Ishikawa (cell line): ENCODE measurements at regions not wholly inside any gene's neighbourhood (a gene's known extent, or its start where the extent isn't known, plus 50 kb on each side); places are given as distances from the start of the nearest gene placed in this dataset.

ENCODE experiments used
- CEBPB ChIP-seq: IDR thresholded peaks from 2 replicates; pipeline ENCODE4 v1.6.1; 2012
- CREB1 ChIP-seq: IDR thresholded peaks from 2 replicates; pipeline ENCODE4 v1.6.1; 2012; ENCODE audit warnings: low read depth
- EGR1 ChIP-seq: IDR thresholded peaks from 2 replicates; pipeline ENCODE4 v1.6.1; 2012
- EP300 ChIP-seq: IDR thresholded peaks from 2 replicates; pipeline ENCODE4 v1.6.1; 2012; ENCODE audit warnings: borderline replicate concordance
- FOXM1 ChIP-seq: IDR thresholded peaks from 2 replicates; pipeline ENCODE4 v1.6.1; 2012; ENCODE audit warnings: low read depth, borderline replicate concordance
- NFIC ChIP-seq: IDR thresholded peaks from 2 replicates; pipeline ENCODE4 v1.6.1; 2012
- RAD21 ChIP-seq: IDR thresholded peaks from 2 replicates; pipeline ENCODE4 v1.6.1; 2012; ENCODE audit warnings: low read depth
- TAF1 ChIP-seq: IDR thresholded peaks from 2 replicates; pipeline ENCODE4 v1.6.1; 2012; ENCODE audit warnings: low read depth, mild to moderate bottlenecking
- TCF12 ChIP-seq: IDR thresholded peaks from 2 replicates; pipeline ENCODE4 v1.6.1; 2012; ENCODE audit warnings: low read depth
- TEAD4 ChIP-seq: IDR thresholded peaks from 2 replicates; pipeline ENCODE4 v1.6.1; 2012
- YY1 ChIP-seq: IDR thresholded peaks from 2 replicates; pipeline ENCODE4 v1.6.1; 2012; ENCODE audit warnings: low read depth
- ZBTB7A ChIP-seq: IDR thresholded peaks from 2 replicates; pipeline ENCODE4 v1.6.1; 2012; ENCODE audit warnings: low read depth
- TF ChIP-seq, protein P1 (sequence below): IDR thresholded peaks from 2 replicates; pipeline ENCODE4 v1.6.1; 2012
- TF ChIP-seq, protein P2 (sequence below): IDR thresholded peaks from 2 replicates; pipeline ENCODE4 v1.6.1; 2012
- TF ChIP-seq, protein P3 (sequence below): IDR thresholded peaks from 2 replicates; pipeline ENCODE4 v1.6.1; 2012; ENCODE audit warnings: low read depth, mild to moderate bottlenecking

DNA sequence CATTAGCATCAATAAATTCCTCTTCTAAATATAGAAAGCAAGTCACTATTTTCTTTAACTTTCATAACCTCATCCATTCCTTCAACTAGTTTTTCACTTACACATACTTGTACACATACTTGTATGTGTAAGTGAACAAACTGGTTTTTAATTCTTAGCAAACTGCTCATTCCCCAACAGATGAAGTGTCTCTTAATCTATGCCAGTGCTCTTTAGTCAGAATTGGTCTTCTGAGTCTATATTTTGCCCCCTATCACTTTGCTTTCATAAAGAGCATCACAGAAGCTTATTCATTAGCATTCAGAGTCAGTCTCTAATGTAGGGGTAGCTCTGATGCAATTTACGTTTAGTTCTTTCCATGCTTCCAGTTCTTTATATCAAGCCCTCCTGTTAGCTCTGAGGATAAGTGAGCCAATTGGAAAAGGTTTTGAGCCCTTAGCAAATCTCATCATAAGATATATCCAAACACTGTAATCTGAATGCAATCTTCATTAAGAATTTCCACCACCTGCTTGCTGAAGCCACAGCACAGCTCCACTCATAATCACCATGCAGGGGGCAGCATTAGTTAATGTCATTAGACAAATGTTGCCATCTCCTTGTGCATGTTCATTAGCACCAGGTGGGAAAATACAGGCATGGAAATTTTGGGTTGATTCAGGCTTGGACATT is 178.5 kb upstream of the SLC24A2 start:
- TF ChIP-seq CREB1 (no peak), ZBTB7A (no peak), NFIC (no peak), YY1 (no peak), CEBPB (no peak), FOXM1 (no peak), TAF1 (no peak), TEAD4 (no peak), EP300 (no peak), TCF12 (no peak), RAD21 (no peak), EGR1 (no peak)
- TF ChIP-seq, protein P1, sequence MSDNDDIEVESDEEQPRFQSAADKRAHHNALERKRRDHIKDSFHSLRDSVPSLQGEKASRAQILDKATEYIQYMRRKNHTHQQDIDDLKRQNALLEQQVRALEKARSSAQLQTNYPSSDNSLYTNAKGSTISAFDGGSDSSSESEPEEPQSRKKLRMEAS, result no peak
- TF ChIP-seq, protein P2, sequence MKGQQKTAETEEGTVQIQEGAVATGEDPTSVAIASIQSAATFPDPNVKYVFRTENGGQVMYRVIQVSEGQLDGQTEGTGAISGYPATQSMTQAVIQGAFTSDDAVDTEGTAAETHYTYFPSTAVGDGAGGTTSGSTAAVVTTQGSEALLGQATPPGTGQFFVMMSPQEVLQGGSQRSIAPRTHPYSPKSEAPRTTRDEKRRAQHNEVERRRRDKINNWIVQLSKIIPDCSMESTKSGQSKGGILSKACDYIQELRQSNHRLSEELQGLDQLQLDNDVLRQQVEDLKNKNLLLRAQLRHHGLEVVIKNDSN, result no peak
- TF ChIP-seq, protein P3, sequence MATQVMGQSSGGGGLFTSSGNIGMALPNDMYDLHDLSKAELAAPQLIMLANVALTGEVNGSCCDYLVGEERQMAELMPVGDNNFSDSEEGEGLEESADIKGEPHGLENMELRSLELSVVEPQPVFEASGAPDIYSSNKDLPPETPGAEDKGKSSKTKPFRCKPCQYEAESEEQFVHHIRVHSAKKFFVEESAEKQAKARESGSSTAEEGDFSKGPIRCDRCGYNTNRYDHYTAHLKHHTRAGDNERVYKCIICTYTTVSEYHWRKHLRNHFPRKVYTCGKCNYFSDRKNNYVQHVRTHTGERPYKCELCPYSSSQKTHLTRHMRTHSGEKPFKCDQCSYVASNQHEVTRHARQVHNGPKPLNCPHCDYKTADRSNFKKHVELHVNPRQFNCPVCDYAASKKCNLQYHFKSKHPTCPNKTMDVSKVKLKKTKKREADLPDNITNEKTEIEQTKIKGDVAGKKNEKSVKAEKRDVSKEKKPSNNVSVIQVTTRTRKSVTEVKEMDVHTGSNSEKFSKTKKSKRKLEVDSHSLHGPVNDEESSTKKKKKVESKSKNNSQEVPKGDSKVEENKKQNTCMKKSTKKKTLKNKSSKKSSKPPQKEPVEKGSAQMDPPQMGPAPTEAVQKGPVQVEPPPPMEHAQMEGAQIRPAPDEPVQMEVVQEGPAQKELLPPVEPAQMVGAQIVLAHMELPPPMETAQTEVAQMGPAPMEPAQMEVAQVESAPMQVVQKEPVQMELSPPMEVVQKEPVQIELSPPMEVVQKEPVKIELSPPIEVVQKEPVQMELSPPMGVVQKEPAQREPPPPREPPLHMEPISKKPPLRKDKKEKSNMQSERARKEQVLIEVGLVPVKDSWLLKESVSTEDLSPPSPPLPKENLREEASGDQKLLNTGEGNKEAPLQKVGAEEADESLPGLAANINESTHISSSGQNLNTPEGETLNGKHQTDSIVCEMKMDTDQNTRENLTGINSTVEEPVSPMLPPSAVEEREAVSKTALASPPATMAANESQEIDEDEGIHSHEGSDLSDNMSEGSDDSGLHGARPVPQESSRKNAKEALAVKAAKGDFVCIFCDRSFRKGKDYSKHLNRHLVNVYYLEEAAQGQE, result no peak

DNA sequence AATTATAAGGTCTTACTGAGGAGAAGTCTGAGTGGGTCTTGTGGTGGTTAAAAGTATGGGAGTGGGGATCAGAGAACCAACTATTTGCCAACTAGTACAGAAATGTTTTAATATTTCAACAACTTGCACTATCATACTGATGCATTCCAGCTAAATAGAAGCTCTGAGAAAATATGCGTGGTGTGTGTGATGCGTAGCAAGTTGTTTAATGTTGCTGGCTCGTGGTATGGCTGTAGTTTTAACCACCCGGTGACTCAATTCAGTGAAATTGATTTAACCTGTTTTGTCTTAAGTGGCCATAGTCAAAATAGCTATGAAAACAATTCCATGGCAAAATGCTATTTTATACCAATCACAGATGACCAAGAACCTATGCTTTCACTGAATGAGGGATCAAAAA is 176.5 kb upstream of the SLC24A2 start:
- TF ChIP-seq, protein P1, result no peak
- TF ChIP-seq RAD21 (no peak), CEBPB (no peak), EP300 (no peak), CREB1 (no peak), EGR1 (no peak), TEAD4 (no peak), ZBTB7A (no peak), YY1 (no peak), FOXM1 (no peak), NFIC (no peak), TCF12 (no peak)
- TF ChIP-seq, protein P3, result no peak

DNA sequence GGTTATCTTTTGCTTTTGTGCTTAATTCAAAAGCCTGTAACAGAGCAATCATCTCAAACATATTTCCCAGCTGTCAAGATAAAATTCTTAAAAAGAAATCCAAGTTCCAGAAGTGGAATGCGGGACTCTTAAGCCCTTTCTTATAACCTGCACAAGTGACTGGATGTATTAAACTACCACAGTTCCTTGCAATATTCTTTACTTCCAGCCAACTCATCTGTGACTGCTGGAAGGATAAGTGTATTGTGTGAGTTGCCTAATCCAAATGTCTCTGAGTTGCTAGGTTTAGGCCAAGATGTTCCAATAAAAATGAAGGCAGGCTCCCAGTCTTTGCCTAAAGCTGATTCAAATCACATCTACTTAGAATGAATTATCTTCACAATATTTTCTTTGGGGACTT is 159.2 kb upstream of the SLC24A2 start:
- TF ChIP-seq, protein P2, result no peak
- TF ChIP-seq FOXM1 (no peak), EP300 (no peak), EGR1 (no peak), TEAD4 (no peak), RAD21 (no peak), TAF1 (no peak), CREB1 (no peak)
- TF ChIP-seq, protein P3, result no peak

DNA sequence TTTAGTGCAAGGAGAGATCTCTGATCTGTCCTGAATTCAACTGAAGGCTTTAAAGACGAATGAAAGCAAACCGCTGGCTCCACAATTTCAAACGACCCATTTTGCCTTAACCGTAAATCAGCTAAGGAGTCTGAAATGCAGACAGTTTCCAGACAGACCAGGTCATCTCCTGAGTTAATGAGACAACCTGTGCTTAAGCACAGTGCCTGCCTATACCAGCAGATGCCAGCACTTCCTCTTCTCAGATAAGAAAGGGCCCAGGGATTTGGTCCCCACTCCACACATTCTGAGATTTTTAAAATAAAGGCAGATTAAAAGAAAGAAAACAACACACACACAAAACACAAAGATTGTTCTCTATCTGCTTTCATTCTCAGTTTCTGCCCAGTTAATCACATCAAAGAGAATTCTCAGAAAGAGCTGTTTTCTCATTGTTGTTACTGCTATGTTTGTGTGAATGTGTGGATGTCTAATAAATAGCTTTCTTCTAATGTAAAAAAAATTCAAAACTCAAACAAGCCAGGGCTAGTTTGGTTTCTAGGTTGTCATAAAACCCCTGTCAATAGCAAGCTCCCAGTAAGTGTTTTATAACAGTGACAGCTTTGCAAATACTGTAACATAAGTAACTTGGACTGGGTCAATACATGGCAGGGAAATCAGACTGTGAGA is 157.7 kb upstream of the SLC24A2 start:
- TF ChIP-seq CEBPB (no peak), TCF12 (no peak), TAF1 (no peak), TEAD4 (no peak), FOXM1 (no peak), CREB1 (no peak), YY1 (no peak), EGR1 (no peak), EP300 (no peak), ZBTB7A (no peak), NFIC (no peak), RAD21 (no peak)
- TF ChIP-seq, protein P1, result no peak
- TF ChIP-seq, protein P3, result no peak
- TF ChIP-seq, protein P2, result no peak
